SU-DHL-6 (cell line): ENCODE measurements at regions not wholly inside any gene's neighbourhood (a gene's known extent, or its start where the extent isn't known, plus 50 kb on each side); places are given as distances from the start of the nearest gene placed in this dataset.

Experiments
- CTCF ChIP-seq: fragments of 200-600 bp; sonication (generic); IDR thresholded peaks from one replicate; pipeline ENCODE4 v1.5.1; 2017; ENCODE audit warnings: antibody characterized with exemption, mild to moderate bottlenecking, low read length, moderate library complexity; ENCODE audit not compliant: insufficient read depth, poor library complexity, severe bottlenecking
- EZH2phosphoT487 ChIP-seq: fragments of 200-600 bp; sonication (generic), shearing (Covaris generic); conservative IDR thresholded peaks from 2 replicates; pipeline ENCODE4 v1.6.1; 2018; ENCODE audit warnings: mild to moderate bottlenecking, antibody characterized with exemption, low read length, moderate library complexity, mixed read lengths

DNA sequence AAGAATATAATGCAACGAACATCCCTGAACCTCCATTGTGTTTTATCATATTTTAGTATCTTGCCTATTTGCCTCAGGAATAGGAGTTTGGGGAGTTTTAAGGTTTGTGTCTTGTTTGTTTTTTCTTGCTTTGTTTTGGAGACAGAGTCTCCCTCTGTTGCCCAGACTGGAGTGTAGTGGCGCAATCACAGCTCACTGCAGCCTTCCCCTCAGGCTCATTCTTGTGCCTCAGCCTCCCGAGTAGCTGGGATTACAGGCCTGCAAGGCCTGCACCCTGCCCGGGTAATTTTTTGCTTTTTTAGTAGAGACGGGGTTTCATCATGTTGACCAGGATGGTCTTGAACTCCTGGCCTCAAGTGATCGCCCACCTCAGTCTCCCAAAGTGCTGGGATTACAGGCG is 63.3 kb upstream of the CARMIL1 start:
- no peak for TF ChIP-seq CTCF
- no peak for TF ChIP-seq EZH2phosphoT487
